Occipital lobe (tissue), 1 donor: ENCODE measurements at regions not wholly inside any gene's neighbourhood (a gene's known extent, or its start where the extent isn't known, plus 50 kb on each side); places are given as distances from the start of the nearest gene placed in this dataset.
"Not testable (repeated sequence)": the region's sequence is repeated elsewhere in the genome, so short reads cannot be mapped to it uniquely, and the experiment has no call there.

Experiments
- DNase-seq: peaks from one replicate; lab custom pipeline; 2025; lab: John Stamatoyannopoulos, UW

- DNase-seq: no peak
These were observed 276.0 kb upstream of the TRIB2 start for GRCh38 chr2:12440731-12441130.

DNA sequence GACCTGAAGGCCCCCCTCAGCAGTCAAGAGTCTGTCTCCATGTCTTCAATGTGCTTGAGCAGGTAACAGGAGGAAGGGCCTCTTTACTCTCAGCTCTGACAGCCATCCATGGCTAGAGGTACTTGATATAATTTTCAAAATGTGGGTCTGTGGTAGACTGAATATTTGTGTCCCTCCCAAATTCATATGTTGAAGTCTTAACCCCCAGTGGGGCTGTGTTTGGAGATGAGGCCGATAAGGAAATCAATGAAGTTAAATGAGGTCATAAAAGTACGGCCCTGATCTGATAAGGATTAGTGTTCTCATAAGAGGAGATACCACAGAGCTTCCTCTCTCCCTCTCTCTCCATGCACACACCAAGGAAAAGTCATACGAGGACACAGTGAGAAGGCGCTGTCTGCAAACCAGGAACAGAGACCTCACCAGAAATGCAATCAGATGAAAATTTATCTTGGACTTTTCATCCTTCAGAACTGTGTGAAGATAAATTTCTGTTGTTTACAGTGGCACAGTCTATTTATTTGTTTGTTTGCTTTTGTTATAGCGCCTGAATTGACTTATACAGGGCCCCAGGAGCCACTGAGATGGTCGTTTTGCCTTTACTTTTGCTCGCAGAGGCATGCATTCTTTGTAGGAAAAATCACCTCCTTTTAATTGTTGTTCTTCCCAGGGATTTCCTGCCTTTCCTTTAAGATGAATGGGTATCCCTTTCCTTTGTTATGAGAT lies 274.8 kb upstream of the TRIB2 start:
- no peak for DNase-seq

GRCh38 chr2:12442476-12442847 lies 274.3 kb upstream of the TRIB2 start:
- no peak for DNase-seq

DNA sequence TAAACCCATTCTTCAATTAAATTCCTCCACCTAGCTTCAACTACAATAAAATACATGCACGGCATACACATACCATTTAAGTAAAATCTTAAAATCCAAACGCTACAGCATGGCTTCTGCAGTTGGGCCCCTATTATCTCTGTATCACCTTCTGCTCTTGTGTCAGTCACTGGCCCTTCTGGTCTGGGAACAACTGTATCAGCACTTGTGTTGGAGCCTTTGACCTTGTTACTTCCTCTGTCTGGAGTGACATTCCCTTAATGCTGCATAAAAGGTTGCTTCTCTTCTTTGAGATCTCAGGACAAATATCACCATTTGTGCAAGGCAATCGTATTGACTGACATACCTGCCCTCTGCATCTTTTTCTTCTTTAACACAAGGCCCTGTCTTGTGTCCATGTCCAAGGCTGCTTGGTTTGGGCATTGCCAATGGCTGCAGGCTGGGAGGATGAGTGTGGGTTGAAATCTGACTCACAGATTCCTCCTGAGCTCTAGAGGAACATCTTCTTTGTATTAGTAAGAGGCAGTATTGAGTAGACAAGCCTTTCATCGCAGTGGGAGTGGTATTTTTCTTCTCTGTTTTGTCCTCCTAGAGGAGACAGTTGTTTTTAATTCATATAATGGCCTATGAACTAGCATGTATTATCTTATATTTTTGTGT lies 267.8 kb upstream of the TRIB2 start:
- DNase-seq: no peak

GRCh38 chr2:12451726-12452125 lies 265.0 kb upstream of the TRIB2 start:
- no peak for DNase-seq

- DNase-seq: no peak
These were observed 264.6 kb upstream of the TRIB2 start for GRCh38 chr2:12452185-12452584.

DNA sequence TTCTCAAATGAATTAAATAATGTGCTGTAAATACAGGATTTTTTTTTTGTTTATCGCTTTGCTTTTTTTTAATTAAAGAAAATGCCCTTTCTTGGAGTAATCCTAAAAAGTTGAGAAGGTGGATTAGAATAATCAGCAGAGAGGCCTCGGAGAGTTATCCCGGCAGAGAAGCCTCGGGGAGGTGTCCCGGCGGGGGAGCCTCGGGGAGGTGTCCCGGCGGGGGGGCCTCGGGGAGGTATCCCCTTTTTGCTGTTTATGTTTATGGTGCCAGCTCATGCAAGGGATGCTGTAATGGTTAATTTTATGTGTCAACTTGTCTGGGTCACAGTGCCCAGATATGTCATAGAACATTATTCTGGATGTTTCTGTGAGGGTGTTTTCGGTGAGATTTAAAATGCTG lies 263.0 kb upstream of the TRIB2 start:
- no peak for DNase-seq

- no peak for DNase-seq
These were observed 261.1 kb upstream of the TRIB2 start for GRCh38 chr2:12455661-12456060.

GRCh38 chr2:12456293-12457106 lies 260.2 kb upstream of the TRIB2 start:
- no peak for DNase-seq

DNA sequence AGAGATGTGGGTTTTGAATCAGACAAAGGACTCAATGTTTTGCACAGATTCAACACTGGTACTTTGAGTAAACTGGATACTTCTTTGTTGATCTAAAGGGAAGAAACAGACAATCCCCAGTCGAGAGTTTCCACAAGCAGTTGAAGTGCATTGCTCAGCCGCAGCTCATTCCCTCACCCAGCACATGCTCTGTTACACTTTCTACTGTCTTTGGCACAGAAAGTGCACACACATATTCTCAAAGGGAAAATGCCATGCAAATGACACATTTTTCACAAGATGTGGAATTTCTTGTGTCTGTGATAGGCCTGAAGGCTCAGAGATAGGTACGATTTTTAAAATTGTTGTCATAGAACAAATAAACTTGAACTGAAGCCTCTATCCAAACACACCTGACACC lies 258.9 kb upstream of the TRIB2 start:
- no peak for DNase-seq

DNA sequence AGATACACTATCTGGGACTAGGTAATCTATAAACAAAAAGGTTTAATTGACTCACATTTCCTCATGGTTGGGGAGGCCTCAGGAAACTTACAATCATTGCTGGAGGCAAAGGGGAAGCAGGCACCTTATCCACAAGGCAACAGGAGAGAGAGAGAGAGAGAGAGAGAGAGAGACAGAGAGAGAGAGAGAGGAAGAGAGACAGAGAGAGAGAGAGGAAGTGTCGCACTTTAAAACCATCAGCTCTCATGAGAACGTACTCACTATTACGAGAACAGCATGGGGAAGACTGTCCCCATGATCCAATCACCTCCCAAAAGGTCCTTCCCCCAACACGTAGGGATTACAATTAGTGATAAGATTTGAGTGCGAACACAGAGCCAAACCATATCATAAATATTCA lies 253.5 kb upstream of the TRIB2 start:
- DNase-seq: no peak

GRCh38 chr2:12465631-12466135 lies 251.1 kb upstream of the TRIB2 start:
- no peak for DNase-seq

GRCh38 chr2:12467303-12467702 lies 249.4 kb upstream of the TRIB2 start:
- DNase-seq: no peak

DNA sequence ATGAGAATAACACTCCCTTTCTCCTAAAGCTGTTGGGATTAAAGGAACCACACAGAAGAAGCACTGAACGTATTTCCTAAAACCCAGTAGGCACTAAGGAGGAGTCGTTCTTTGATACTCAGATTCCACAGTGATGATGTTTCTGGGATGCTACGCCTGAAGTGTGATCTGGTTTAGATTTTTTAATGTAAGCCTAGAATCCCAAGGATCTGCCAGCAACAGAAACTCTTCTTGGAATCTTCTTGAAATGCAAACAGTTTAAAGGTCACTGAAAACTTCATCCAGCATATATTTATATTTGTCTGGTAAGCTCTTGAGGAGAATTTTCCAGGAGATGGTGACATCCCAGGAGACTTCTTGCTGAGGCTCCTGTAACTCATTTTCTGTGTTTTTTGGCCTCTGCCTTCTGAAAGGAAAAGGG lies 247.6 kb upstream of the TRIB2 start:
- no peak for DNase-seq

DNA sequence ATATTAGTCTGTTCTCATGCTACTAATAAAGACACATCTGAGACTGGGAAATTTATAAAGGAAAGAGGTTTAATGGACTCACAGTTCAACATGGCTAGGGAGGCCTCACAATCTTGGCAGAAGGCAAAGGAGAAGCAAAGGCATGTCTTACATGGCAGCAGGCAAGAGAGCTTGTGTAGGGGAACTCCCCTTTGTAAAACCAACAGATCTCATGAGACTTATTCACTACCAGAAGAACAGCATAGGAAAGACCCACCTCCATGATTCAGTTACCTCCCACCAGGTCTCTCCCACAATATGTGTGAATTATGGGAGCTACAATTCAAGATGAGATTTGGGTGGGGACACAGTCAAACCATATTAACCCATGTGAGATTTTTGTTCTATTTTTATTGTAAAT lies 244.5 kb upstream of the TRIB2 start:
- not testable (repeated sequence) for DNase-seq

DNA sequence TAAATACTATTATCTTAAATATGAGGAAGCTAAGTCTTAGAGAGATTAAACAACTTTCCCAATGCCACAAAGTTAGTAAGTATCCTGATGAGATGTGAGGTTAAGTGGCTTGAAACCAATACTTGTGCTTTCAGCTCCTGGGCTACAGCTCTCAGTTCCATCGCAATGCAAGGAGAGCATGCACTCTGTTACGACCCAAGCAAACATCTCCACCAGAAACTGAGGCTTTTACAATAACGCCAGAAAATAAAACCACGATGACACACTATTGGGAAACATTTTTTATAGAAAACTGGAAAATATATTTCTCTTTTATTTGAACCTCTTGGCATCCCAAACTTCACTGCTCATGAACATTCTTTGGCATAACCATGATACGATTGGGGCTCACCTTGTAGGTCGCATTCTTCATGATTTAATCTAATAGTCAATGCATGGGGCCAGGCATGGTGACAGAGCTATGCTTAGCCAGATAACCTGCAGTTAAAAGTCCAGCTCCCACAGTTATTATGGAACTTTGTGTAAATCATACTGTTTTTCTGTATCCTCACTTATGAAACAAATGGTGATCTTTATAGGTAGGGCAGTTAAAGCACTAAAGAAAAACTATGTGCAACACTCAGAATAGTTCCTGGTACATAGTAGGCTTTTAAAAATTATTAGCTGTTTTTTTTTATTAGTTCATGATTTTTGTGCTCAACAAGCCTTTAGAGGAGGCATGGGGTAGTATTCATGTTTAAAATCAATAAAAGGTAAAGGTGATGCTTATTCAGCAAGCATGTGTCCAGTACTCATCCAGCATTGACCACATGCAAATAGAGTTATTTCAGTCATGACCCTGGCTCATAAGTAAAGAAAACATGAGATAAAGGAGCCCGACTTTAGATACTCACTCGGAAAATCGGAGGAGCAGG lies 238.3 kb upstream of the TRIB2 start:
- no peak for DNase-seq

GRCh38 chr2:12479065-12479601 lies 237.6 kb upstream of the TRIB2 start:
- DNase-seq: no peak

- no peak for DNase-seq
These were observed 232.1 kb upstream of the TRIB2 start for GRCh38 chr2:12484536-12485115.

- DNase-seq: no peak
These were observed 230.3 kb upstream of the TRIB2 start for GRCh38 chr2:12486205-12487118.
